C4-2B (cell line): ENCODE measurements at regions not wholly inside any gene's neighbourhood (a gene's known extent, or its start where the extent isn't known, plus 50 kb on each side); places are given as distances from the start of the nearest gene placed in this dataset.

Experiments used
- ZFX ChIP-seq: fragments of 450-650 bp; IDR thresholded peaks from 2 replicates; pipeline ENCODE4 v1.6.1; 2017
- TF ChIP-seq, protein P1 (sequence below): fragments of 450-650 bp; conservative IDR thresholded peaks from 2 replicates; pipeline ENCODE4 v1.5.1; 2017; ENCODE audit warnings: mild to moderate bottlenecking

DNA sequence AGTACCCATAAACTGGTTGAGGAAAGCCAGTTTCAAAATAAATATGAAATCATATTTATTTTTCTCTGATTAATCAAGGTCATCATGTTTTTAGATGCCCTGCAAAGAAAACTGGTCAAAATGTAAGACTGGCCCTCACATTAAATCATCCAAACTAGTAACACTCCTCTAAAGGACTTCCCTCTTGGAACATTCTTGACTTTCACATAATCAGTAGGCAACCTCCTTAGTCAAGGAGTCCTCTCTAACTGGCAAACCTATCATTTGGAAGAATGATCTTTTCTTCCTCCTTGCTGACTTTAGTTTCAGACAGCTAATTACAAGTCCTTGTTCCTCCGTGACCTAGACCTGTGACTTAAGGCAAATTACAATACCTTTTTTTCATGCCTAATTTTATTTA, 82.5 kb upstream of the DCBLD2 start:
- TF ChIP-seq, protein P1, sequence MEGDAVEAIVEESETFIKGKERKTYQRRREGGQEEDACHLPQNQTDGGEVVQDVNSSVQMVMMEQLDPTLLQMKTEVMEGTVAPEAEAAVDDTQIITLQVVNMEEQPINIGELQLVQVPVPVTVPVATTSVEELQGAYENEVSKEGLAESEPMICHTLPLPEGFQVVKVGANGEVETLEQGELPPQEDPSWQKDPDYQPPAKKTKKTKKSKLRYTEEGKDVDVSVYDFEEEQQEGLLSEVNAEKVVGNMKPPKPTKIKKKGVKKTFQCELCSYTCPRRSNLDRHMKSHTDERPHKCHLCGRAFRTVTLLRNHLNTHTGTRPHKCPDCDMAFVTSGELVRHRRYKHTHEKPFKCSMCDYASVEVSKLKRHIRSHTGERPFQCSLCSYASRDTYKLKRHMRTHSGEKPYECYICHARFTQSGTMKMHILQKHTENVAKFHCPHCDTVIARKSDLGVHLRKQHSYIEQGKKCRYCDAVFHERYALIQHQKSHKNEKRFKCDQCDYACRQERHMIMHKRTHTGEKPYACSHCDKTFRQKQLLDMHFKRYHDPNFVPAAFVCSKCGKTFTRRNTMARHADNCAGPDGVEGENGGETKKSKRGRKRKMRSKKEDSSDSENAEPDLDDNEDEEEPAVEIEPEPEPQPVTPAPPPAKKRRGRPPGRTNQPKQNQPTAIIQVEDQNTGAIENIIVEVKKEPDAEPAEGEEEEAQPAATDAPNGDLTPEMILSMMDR, result no peak
- no peak for TF ChIP-seq ZFX
